ENCODE measurements at regions not wholly inside any gene's neighbourhood (a gene's known extent, or its start where the extent isn't known, plus 50 kb on each side); places are given as distances from the start of the nearest gene placed in this dataset.

DNA sequence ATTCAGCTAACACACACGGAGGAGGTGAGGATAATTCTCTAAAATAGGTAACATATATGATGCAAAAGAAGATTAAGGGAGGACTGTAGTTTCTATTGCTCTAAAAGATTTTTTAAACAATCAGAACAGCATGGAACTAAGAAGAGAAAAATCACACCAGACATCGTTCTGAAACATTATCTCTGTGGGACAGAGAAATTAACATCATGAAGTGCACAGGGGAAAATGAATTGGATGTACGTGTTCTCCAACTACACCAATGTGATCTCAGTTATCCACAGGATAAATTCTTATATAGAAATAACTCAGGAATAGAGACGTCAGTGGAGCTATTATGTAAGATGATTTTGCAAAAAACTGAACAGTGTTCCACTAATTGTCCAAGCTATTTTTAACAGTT lies 614.1 kb upstream of the HS3ST1 start:
- TF ChIP-seq, protein P1, sequence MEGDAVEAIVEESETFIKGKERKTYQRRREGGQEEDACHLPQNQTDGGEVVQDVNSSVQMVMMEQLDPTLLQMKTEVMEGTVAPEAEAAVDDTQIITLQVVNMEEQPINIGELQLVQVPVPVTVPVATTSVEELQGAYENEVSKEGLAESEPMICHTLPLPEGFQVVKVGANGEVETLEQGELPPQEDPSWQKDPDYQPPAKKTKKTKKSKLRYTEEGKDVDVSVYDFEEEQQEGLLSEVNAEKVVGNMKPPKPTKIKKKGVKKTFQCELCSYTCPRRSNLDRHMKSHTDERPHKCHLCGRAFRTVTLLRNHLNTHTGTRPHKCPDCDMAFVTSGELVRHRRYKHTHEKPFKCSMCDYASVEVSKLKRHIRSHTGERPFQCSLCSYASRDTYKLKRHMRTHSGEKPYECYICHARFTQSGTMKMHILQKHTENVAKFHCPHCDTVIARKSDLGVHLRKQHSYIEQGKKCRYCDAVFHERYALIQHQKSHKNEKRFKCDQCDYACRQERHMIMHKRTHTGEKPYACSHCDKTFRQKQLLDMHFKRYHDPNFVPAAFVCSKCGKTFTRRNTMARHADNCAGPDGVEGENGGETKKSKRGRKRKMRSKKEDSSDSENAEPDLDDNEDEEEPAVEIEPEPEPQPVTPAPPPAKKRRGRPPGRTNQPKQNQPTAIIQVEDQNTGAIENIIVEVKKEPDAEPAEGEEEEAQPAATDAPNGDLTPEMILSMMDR (IDR thresholded peaks at IDR 0.05): no peak
- TF ChIP-seq ZFX (IDR thresholded peaks at IDR 0.05; ENCODE audit: borderline replicate concordance): no peak
